T-helper 2 cell treated with Interferon-gamma antibody and Interleukin-4, amounts not matched to agents 100 ng/mL and 5 ng/mL, for 36 hours (primary cell): ENCODE measurements at regions not wholly inside any gene's neighbourhood (a gene's known extent, or its start where the extent isn't known, plus 50 kb on each side); places are given as distances from the start of the nearest gene placed in this dataset.

Experiments used
- intact Hi-C: fragments of 100-400 bp; cut with micrococcal nuclease; formaldehyde crosslinking; loops from one replicate; pipeline ENCODE4 v1.15.1; 2023

DNA sequence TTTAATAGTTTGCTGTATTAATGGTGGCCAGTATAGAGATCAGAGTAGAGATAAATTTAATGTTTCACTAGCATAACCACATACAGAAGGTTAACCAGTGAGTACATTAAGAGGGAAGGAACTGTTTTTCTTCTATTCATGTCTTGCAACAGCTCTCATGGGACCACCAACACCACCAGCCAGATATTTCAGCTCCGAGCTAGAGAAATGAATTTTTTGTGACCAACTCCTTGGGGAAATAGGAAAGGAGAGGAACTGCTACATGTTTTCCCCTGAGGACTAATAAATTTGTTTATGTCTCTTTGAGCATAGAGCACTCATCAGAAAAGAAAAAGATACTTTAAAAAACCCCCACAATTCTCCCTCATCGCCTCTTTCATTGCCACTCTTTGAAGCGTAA is 247.5 kb downstream of the MBNL1 start:
- intact Hi-C loops: no loop called here

- intact Hi-C loops: no loop called here
These were observed 248.8 kb downstream of the MBNL1 start for GRCh38 chr3:152517502-152517901.

DNA sequence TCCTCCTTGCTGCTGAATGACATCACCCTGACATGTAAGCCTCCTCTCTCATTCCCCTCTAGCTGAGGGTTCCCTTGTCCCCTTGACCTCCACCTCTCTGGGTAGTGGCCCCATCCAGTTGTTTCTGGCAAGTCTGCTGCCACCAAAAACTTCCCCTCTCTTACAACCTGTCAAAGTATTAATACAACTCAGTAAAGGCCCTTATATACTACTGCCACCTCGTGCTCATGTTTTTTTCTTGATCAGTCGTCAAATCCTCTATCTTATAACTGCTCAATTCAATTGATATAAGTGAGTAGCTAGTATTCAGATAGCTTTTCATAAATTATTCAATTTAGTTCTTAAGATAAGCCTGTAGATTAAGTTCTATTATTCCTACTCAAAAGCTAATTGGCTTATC is 249.6 kb downstream of the MBNL1 start:
- intact Hi-C loops: no loop called here

DNA sequence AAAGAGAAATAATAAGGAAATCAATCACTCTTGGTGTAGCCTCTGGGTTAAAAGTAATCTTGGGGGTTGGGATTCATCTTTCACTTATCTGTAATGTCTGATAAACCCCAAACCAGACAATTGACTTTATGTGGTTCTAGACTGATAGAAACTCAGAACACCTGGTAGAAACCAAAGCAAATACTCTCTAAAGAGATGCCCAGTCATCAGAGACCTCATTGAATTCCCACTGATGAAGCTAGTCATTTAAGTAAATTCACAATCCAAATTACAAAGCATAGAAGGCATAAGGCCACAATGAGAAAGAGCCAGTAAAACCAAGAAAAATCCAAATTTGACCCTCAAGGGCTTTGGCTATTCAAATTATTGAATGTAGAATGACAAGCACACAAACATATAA is 250.6 kb downstream of the MBNL1 start:
- intact Hi-C loops: no loop called here

DNA sequence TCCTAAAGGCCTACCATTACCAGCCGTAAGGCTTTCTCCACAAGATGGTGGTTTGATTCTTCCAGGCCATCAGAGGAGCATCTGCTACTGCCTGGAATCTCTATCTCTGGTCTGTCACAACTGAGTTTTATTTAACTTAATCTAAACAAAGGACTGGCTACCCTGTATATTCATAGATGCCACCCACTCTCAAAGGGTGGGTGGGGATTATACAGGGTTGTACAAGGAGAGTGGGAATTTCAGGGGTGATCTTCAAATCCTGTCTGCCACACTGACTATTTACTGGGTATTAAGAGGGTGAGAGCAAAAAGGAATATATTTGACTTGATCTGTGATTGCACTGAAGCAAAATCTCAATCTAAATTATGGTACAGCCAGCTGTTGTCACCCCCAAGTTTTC is 253.3 kb downstream of the MBNL1 start:
- intact Hi-C loops: loop anchor here (5.0 kb wide), 1 partner anchor 450 kb away; no protein-coding TSS in a partner anchor

- intact Hi-C loops: loop anchor here (2.0 to 5.0 kb wide), 2 partner anchors 52 to 452 kb away; no protein-coding TSS in a partner anchor
These were observed 255.7 kb downstream of the MBNL1 start for GRCh38 chr3:152524198-152525140.

DNA sequence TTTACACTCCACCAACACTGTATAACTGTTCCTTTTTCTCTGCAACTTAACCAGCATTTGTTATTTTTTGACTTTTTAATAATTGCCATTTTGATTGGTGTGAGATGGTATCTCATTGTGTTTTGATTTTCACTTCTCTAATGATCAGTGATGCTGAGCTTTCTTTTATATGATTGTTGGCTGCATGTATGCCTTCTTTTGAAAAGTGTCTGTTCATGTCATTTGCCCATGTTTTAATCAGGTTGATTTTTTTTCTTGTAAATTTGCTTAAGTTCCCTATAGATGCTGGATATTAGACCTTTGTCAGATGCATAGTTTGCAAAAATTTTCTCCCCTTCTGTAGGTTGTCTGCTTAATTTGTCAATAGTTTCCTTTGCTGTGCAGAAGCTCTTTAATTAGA is 263.0 kb downstream of the MBNL1 start:
- intact Hi-C loops: no loop called here

- intact Hi-C loops: no loop called here
These were observed 269.8 kb downstream of the MBNL1 start for GRCh38 chr3:152538518-152538917.

DNA sequence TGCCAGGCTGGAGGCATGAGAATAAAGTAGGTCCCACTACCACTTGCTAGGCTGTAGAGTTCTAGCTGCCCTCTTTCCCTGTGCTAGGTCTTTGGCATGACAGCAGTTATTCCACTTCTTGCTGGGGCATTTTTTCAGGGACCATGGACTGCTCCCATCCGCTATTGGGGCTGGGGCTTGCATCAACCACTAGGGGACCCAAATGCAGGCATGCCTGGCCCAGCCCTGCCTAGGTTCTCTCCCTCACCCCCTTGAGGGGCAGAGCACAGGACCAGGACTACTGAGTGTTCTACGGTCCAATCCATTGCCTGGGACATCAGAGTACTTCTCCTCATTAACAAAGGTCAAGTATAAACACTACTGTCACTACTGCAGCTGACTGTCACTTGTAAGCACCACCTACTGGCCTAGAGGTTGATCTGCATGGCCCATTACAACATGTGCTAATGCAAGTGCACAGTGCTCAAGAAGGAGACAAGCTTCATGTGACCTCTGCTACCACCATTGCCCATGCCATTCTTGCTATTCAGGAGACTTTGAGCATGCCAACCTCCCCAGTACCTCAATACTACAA is 270.5 kb downstream of the MBNL1 start:
- intact Hi-C loops: no loop called here

DNA sequence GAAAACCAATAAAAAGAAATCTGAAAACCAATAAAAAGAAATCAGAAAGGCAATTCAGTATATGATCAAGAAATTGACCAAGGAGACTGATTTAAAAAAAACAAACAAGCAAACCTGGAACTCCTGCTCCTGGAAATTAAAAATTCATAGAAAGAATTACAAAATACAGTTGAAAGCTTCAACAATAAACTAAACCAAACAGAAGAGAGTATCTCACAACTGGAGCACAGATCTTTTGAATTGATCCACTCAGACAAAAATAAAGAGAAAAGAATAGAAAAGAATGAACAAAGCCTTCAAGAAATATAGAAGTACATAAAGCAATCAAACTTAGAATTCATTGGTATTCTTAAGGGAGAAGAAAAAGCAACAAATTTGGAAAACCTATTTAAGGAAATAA is 271.4 kb downstream of the MBNL1 start:
- intact Hi-C loops: no loop called here

GRCh38 chr3:152547153-152547552 is 278.4 kb downstream of the MBNL1 start:
- intact Hi-C loops: no loop called here

DNA sequence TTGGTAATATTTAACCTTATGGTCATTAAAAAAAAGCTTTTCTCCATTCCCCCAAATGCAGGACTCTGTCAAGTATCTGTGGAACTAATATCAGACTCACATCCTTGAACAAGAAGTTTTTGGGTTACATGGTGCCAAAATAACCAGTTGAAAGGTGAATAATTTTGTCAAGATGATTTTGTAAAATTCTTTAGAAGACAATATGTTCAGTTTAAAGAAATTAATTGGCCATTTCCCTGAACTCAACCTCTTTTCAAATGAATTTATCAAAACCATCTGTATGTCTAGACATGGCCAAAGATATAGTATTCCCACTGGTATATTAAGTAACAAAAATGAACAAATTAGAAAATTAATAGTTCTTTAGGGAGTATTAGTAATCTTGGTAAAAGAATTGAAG is 280.5 kb downstream of the MBNL1 start:
- intact Hi-C loops: no loop called here

DNA sequence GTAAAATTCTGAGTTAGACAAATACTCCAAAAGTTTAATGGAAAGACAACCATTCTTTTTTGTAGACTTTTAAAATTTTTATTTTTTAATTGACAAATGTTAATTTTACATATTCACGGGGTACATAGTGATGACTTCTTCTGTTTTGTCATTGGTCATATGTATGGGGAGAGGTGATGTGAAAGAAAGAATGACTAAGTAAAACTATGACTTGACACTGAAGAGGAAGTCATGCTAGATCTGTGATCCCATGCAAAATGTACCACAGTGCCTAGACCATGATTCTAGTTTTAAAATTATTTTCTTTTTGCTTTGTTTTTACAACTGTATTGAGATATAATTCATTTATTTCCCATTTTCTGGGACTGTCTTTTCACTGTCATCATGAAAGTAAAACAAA is 281.6 kb downstream of the MBNL1 start:
- intact Hi-C loops: no loop called here

DNA sequence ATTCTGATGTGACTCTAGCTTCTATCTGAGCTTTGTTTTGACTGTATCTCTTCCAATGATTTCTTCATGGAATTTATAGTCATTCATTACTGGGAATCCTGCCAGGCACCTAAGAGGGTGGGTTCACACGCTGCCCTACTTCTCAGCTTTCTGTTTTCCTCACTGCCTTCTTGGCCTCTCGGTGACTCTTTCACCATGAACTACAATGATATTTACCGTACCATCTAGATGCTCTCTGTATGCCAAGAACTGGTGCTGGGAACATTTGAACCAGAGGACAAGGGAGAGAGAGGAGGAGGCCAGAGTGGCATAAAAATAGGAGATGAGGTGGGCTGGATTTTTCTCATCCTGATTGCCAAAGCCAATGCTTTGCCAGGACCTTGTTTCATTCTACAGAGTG is 280.0 kb upstream of the P2RY1 start:
- intact Hi-C loops: no loop called here

- intact Hi-C loops: no loop called here
These were observed 279.2 kb upstream of the P2RY1 start for GRCh38 chr3:152555666-152556291.

- intact Hi-C loops: no loop called here
These were observed 278.1 kb upstream of the P2RY1 start for GRCh38 chr3:152556731-152557254.

GRCh38 chr3:152557302-152557999 is 277.5 kb upstream of the P2RY1 start:
- intact Hi-C loops: no loop called here

GRCh38 chr3:152558386-152558785 is 276.5 kb upstream of the P2RY1 start:
- intact Hi-C loops: no loop called here

- intact Hi-C loops: no loop called here
These were observed 275.7 kb upstream of the P2RY1 start for GRCh38 chr3:152559246-152559645.

- intact Hi-C loops: no loop called here
These were observed 270.5 kb upstream of the P2RY1 start for GRCh38 chr3:152564459-152564858.

GRCh38 chr3:152574461-152575079 is 260.4 kb upstream of the P2RY1 start:
- intact Hi-C loops: loop anchor here (2.0 kb wide), 1 partner anchor 100 kb away; no protein-coding TSS in a partner anchor
